GM21423 (cell line): ENCODE measurements at regions not wholly inside any gene's neighbourhood (a gene's known extent, or its start where the extent isn't known, plus 50 kb on each side); places are given as distances from the start of the nearest gene placed in this dataset.

Experiments used
- ATAC-seq: cut with Tn5 transposase; IDR thresholded peaks from one replicate; pipeline ENCODE4 v1.9.1; 2021; ENCODE audit warnings: mild to moderate bottlenecking, moderate library complexity; ENCODE audit not compliant: unreplicated experiment

DNA sequence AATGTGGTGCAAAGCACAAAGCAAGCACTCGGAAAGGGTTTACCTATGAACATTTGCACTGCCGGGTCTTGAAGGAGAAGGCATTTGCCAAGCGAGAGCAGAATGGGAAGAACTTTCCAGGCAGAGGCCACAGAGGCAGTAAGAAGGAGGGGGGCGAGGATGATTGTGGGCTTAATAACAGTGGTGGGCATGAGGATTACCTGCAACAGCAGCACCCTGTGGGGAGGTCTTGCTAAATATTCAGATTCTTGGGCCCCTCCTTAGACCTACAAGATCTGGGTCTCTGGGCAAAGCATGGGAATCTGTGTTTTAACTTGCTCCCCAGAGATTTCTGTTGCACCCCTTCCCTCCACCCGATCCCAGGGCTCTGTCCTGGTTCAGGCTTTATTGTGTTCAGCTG lies 75.1 kb upstream of the ZBED5 start:
- ATAC-seq: no peak

DNA sequence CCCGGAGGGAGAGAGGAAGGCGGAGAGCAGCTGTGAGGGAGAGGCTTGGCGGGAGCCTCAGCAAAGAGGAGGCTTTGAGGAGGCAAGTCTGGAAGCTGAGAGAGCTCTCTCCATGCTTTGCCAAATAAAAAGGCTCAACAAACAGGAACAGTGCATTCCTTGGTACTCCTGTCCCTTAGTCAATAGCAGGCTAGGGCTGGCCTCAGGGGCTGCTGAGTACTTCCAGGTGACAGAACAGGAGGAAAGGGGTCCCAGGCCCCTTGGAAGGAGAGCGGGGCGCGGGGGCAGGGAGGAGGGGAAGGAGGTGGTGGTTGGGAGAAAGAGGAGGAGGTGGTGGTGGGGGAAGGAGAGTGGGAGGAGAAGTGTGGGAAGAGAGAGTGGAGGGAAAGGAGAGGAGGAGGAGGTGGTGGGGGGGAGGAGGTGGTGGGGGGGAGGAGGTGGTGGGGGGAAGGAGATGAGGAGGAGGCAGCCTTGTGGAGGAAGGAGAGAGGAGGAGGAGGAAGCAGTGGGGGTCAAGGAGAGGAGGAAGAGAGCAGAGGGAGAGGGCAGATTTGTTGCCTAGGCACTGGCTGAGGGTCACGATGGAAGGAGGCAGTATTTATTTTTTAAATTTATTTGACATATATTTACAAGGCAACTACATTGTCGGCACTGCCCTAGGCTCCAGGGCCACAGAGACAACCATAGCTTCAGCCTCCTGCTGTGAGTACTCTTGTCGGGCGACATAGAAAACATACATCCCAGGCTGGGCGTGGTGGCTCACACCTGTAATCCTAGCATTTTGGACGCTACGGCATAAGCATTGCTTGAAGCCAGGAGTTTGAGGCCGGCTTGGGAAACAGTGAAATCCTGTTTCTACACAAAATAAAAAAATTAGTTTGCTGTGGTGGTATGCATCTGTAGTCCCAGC lies 74.2 kb upstream of the ZBED5 start:
- ATAC-seq: no peak

DNA sequence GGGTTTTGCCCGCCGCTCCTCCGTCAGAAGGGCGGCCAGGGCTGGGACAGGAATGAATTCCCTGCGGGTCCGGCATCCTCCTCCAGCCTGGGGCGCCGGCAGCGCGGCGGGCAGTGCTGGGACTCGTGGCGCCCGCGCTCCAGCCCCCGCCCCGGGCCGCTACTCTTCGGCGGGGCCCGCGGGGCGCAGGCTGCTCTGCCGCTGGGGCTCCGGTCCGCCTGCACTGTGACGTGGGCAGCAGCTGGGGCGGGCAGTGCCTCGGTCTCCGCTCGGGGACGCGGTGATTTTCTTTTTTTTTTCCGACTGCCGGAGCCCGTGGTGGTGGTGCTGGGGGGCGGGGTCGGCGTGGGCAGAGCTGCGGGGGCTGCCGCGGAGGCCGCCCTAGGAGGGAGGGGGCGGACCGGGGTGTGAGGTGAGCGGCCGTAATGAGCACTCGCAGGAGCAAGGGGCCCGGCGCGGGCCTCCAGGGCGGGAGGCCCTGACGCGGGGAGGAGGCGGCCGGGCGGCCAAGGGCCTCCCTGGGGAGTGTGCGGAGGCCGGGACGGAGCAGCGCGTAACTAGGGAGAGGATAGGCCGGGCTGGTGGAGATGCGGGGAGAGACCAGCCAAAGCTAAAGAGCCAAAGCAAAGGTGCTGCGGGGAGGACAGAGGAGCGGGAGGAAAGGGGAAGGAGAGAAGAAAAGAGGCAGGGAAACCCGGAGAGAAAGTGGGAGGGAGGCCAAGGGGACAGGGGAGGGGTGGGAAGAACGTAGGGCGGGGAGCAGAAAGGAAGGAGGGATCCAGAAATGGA lies 73.3 kb upstream of the ZBED5 start:
- ATAC-seq: no peak

DNA sequence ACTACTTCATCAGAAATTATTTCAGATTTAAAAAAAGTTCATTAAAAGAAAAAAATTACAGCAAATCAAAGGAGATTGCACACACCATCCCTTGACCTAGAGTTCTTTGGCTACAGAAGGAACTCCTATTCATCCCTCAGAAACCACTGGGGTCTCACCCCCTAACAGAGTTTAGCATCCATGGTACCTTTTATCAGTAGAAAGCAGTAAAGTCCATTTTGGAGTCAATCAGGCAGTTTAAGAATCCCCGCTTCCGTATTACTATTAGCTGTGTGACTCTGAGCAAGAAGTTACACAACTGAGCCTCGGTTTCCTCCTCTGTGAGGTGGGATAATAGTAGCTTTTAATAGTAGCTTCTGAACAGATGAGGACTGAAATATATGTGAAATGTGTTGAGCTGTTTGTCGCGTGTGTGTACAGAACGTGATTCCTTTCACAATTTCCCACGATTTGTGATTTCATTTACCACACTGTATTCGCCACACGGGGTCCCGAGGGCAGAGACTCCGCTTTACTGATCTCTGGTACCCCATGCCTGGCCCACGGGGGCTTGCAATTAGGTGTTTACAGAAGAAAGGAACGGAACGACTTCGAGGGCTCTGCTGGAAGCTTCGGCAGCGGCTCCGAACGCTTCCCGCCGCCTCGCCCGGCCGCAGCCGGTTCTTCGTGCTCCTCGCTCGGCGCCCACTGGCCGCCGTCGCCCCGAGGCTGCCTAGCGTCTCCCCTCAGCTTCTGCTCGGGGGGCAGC lies 72.5 kb upstream of the ZBED5 start:
- no peak for ATAC-seq

DNA sequence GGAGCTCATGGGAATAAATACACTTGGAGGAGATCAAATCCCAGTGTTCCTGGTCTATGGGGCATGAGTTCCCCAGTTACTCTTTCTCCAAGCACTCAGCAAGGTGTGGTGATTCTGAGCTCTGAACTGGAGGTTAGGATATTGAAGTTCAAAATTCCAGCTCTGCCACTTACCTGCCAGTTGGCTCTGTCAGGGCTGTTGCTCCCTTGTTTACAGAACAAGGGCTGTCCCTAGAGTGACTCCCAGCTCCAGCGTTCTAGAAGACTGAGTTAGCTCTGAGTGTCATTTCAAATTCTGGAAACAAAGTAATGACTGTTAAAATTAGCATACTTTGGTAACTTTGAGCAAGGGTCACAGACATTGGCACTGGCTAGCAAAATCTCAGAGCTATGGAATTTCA lies 69.7 kb upstream of the ZBED5 start:
- no peak for ATAC-seq

DNA sequence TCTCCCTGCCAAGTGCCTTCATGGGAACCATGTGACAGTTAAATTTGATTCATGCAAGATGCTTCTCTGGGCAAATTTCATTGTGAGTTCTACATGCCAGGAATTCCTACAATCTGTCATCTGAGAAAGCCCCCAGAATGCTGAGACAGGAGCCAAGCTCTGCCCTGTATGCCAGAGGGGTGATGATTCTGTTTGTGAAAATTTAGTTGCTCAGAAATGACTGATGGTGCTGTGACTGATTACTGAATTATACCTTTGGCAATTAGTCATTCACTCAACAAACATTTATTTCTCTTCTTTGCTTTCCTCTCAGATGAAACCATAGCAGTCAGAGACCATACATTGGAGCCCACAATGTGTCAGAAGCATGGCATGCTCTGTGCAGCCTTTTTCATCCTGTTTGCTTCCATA lies 69.0 kb upstream of the ZBED5 start:
- no peak for ATAC-seq

DNA sequence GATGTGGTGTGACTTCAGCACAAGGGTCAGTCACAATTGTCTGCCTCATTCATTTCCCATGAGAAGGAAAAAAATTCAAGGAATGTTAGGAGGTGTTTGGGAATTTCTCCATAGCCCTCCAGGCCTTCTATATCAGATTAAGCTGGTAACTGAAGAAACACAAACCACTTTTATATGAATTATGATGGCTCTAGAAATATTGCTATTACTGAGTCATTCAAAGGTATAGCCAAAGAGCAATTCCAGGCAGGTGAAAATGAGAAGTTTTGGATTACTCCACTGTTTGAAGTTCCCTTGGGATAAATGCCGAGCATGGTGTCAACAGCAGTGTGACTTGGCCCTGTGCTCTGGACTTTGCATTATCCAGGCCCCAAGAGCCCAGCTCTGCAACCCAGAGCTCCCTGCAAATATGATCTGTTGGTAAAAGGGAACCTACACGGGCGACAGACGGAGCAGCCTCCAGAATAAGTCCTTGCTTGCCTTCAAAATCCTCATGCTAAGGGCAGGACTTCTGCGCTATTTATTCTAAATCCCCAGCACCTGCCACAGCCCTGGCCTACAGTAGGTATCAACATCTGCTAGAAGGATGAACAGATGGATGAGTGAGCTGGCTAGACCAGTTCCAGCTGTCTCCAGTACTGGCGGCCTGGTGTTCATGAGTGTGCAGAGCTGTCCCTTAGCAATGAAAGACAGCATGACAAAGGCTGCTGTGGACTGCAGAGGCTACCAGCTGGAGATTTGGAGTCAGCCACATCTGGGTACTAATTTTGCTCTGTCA lies 67.5 kb upstream of the ZBED5 start:
- ATAC-seq: no peak

DNA sequence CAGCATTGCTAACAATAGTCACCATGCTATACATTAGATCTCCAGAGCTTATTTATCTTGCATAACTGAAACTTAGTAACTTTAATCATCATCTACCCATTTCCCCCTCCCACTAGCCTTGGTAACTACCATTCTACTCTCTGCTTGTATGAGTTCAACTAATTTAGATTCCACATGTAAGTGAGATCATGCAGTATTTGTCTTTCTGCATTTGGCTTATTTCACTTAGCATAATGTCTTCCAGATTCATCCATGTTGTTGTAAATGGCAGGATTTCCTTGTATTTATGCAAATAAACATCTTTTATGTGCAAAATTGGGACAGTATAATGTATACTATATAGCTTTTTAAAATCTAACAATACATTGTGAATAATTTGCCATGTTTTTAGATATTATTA lies 66.0 kb upstream of the ZBED5 start:
- no peak for ATAC-seq

DNA sequence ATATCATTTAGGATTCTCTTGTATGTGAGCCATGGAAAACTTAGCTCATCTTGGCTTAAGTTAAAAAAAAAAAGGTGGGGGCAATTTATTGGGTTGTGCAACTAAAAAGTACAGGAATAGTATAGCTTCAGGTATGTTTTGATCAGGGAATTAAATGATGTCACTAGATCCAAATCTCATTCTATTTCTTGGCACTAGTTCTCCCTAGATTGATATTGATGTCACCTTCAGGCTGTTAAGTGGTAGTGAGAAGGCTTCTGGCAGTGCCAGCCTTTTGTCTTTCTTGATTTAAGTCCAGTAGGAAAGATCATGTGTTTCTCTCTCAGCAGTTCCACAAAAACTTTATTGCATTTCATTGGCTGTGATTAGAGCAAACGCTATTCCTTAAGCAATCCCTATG lies 65.0 kb upstream of the ZBED5 start:
- no peak for ATAC-seq

DNA sequence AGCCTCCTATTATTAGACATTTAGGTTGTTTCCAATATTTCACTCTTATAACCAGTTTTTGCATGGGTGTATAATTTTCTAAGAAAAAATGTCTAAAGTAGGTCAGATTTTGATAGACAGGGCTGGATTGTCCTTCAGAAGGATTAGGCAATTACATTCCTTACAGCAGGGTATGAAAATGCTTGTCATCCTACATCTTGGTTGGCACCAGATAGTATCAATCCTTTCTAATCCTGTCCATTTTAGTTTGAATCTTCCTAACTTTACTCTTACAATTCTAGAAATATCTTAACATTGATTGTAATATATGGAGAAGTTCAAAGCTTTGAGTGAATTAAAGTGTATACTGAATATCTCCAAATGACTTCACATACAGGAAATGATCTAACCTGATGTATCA lies 63.0 kb upstream of the ZBED5 start:
- no peak for ATAC-seq

DNA sequence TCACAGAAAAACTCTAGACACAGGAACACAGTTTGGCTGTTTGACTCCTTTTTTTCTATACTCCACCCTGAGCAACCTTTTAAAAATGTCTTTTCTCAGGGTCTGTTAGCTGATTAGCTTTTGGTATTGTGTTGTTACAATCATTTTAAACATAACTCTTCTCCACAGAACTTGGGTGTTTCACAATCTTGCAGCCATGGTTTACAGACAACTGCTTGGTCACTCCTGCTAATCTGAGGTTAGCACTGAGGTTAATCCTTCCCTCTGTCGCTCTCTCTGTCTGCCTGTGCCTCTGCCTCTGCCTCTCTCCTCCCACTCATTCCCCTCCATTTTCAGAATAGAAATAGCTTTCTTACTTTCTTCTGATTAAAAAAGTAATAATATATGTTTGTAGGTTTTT lies 62.4 kb upstream of the ZBED5 start:
- no peak for ATAC-seq

DNA sequence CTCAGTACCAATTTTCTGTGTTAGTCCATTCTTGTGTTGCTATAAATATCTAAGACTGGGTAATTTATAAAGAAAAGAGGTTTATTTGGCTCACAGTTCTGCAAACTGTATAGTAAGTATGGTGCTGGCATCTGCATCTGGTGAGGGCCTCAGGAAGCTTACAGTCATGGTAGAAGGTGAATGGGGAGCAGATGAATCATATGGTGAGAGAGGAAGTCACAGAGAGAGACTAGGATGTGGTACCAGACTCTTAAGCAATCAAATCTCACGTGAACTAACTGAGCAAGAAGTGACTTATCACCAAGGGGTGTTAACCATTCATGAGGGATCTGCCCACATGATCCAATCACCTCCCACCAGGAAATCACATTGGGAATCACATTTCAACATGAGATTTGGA lies 60.8 kb upstream of the ZBED5 start:
- no peak for ATAC-seq

DNA sequence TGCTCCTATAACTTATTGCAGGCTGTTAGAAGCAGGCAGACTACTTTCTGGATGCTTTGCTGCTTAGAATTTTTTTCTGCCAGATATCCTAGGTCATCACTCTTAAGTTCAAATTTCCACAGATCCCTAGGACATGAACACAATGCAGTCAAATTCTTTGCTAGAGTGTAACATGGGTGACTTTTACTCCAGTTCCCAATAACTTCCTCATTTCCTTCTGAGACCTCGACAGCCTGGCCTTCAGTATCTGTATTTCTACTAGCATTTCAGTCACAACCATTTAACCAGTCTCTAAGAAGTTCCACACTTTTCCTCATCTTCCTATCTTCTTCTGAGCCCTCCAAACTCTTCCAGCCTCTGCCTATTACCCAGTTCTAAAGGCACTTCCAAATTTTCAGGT lies 60.4 kb upstream of the ZBED5 start:
- ATAC-seq: no peak

DNA sequence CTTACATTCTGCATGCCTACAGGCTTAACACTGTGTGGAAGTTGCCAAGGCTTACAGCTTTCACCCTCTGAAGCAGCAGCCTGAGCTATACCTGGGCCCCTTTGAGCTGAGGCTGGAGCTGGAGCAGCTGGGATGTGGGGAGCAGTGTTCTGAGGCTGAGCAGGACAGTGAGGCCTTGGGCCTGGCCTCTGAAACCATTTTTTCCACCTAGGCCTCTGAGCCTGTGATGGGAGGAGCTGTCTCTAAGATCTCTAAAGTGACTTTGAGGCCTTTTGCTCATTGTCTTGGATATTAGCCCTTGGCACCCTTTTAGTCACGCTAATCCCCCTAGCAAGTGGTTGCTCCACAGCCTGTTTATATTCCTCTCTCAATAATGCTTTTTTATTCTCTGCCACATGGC lies 59.9 kb upstream of the ZBED5 start:
- no peak for ATAC-seq

DNA sequence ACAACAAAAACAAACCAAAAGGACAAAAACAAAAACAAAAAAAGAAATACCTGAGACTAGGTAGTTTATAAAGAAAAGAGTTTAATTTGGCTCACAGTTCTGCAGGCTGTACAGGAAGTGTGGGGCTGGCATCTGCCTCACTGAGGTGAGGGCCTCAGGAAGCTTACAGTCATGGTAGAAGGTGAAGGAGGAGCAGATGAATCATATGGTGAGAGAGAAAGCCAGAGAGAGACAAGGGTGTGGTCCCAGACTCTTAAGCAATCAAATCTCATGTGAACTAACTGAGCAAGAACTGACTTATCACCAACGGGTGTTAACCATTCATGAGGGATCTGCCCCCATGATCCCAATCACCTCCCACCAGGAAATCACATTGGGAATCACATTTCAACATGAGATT lies 58.8 kb upstream of the ZBED5 start:
- ATAC-seq: no peak

DNA sequence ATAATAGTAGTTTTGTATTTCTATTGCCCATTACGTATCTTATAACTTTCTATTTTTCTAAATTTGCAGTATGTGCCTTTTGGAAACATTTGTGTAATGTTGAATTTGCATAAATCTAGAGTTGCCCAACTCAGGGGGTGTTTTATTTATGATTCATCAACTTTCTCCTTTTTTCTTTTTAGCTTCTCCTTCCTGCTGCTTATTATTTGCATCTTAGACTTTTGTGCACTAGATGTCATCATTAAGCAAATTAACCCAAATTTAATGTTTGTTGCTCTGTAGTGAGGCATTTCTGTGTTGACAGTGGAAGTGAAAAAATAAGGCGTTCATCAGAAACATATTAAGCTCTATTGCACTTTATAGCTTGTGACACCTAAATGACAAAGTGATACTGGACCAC lies 56.2 kb upstream of the ZBED5 start:
- ATAC-seq: no peak

DNA sequence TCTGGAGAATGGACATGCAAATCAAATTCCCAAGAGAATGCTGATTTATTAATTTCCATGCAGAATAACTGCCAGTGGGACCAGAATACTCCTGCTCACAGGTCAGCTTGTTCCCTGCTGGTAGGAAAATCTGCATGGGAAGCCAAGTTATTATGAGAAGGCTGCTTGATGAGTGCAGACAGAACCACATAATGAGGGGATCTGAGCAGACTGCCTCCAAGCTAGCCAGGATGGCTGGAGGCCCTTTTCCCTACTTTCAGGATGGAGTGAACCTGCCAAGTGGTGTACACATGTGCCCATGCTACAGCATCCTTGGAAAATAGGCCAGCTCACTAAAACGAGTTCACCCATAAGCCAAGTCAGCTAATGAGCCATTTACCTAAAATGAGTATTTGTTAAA lies 55.2 kb upstream of the ZBED5 start:
- no peak for ATAC-seq

DNA sequence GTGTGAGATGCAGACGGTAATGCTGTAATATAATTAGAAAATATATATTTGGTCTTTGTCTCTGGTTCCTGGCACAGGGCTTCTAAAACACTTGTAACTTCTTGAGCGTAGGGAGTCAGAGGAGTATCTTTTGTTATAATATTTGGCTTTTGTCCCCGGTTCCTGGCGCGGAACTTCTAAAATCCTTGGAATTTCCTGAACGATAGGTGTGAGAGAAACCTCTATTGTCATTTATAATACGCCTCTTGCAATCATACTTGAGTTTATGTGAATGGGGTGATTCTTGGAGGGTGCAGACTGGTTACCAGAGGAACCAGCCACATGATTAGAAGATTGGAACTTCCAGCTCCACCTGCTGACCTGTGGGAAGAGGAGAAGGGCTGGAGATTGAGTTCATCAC lies 54.1 kb upstream of the ZBED5 start:
- ATAC-seq: no peak

DNA sequence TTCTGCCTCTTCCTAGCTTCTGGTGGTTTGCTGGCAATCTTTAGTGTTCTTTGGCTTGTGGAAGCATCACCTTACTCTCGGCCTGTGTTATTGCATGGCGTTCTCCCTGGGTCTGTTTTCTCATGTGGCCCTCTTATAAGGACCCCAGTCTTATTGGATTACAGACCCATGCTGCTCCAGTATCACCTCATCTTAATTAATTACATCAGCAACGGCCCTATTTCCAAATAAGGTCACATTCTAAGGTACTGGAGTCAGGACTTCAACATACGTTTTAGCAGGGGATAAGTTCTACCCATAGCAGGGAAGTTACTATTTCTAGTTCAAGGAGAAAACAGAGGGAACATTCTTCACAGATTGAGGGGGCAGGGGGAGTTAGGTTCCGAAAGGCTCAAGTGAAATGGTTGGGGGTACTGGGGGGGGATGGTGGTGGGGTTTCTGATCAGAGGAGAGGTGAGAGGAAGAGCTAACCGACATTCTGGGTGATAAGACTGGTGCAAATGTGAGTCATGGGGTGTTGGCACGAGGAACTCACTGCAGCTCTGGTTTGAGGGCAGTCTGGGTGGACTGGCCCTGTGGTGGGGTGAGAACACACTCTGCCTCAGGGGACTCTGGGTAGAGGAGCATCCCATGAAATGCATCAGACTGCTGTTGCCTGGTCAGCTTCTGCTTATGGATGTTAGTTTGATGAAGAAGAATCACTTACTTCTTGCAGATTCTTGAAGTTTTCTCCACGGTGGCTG lies 51.5 kb upstream of the ZBED5 start:
- ATAC-seq: no peak
